NCI-H82 treated with DMSO at 0.1 percent for 48 hours (cell line): ENCODE measurements at regions not wholly inside any gene's neighbourhood (a gene's known extent, or its start where the extent isn't known, plus 50 kb on each side); places are given as distances from the start of the nearest gene placed in this dataset.

ENCODE experiments used
- DNase-seq: peaks from one replicate; lab custom pipeline; 2025; ENCODE audit not compliant: unreplicated experiment; lab: John Stamatoyannopoulos, UW

DNA sequence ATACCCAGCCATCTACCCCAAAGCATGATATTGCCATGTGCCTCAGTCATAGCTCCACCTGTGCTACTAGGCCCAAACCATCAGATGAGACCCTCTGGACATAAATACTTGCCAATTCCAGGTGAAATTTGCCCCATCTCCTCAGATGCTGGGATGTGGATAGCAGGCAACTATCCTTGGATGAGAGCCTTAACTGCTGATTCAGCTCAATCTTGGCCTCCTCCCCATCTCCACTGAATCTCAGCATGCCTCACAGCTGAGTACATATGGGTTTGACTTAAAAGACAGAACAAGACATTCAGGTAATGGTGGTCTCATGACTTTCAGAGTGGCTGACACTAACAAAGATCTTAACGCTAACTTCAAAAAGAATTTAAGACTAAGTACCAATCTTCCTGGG, 50.8 kb upstream of the KLHL13 start:
- DNase-seq = no peak

DNA sequence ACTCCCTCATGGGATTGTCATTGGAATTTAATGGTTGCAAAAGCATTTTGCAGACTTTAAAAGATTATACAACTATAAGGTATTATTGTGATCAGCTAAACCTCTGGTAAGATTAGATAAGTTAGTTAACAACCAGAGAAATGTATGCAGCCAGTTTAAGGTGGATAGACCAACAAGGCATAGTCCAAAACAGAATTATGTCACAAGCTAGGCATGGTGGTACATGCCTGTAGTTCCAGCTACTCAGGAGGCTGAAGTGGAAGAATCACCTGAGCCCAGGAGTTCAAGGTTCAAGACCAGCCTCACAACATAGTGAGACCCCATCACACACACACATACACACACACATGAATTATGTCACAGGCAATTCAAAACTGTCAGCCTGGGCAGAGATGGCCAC, 54.7 kb upstream of the KLHL13 start:
- no peak for DNase-seq

DNA sequence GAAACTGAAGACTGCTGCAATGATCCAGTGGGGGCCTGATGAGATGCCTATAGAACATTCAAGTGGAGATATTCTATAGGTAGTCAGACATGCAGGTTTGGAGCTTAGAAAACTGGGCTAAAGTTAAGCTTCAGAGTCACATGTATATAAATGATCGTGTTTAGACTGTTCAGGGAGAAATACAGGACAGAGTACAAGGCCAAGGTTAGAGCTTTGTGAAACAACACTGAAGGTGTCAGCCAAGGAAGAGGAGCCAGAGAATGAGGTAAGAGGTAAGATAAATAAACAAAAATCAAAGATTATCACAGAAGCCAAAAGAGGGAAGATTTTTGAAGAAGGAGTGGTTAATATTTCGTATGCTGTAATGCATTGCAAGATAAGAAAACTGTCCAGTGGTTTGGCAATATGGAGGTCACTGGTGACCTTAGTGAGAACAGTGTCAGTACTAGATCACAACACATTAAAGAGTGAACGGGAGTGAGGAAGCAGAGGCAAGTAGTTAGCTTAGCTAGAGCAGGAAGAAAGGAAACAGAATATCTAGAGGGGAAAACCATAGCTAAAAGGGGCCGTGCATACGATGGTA, 58.0 kb upstream of the KLHL13 start:
- no peak for DNase-seq

DNA sequence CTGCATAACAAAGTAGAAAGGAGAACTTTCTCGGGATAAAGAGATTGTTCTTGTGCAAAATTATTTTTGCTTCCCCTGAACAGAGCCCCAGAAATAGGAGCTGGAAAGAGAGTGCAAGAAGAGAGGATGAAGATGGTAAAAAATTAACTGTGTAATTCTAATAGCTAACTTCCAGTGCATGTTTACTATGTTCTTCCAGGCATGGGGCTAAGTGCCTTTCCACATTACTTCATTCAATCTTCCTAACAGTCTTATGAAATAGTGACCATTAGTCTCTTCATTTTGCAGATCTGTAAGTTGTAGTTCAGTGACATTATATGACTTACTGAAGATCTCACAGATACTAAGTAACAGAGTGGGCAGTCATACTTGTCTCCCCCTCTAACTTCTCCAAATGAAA, 61.1 kb upstream of the KLHL13 start:
- no peak for DNase-seq

DNA sequence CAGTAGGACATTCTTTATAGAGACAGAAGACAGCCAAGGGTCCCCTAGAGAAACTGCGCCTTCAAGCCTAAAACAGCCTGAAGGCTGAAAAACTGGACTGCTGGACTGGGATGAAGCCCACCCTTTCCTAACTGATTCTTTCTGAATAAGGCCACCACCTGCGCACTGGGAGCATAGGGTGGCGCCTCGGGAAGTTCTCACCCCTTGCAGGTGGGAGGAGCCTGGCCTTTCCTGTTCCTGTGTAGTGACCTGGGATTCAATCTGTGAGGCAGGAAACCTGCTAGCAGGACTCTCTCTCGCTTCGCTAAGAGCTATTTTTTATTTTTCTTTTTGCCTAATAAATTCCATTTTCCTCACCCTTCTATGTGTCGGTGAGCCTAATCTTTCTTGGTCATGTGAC, 61.8 kb upstream of the KLHL13 start:
- no peak for DNase-seq

DNA sequence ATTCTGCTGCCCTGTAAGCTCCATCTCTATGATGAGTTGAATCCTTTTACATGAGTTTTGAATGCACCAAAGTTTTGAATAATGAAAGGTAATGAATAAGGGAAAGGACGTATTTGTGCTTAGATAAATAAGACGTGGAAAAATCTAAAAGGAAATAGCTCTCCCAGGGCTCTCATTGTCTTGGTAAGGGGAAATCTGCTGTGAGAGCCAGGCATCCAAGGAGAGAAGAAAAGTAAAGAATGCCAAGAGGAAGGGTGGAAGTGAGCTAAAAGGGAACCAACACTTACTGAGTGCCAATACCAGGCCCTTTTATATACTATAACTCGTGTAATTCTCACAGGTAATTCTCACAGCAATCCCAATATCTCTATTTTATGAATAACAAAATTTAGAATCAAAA, 62.6 kb upstream of the KLHL13 start:
- no peak for DNase-seq

DNA sequence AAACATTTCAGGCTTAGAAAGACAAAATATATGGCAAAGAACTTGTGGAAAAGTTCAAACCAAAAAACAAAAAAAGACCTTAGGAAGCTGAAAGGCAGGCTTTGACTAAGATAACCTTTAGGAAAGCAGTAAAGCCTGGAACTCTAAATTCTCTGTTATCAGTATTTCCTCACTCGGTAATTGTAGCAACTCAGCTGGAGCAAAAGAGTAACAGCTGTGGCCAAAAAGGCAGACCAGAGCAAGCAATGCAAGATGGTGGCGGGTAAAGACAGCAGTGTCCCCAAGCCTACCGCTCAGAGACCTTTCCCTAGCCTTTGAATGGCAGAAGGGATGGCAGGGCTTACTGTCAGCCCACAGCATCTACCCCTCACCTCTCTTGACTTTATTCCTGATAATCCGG, 63.1 kb upstream of the KLHL13 start:
- DNase-seq = no peak

DNA sequence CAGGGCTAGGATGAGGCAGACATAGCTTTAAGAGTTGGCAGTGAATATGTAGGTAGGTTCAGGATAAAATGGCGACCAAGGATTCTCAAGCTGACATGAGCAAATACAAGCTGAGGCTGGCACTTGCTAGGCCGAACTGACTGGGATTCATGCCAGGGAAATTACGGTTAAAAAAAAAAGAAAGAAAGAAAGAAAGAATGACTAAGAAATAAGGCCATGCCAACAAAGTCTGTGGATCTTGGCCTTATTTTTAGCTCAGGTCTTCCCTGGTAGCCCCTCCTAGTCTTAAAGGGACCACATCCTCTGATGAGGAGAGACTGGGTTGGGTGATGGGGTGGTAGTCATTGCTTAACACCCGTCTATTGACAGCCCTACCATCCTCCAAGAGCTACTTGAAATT, 64.4 kb upstream of the KLHL13 start:
- DNase-seq = no peak

DNA sequence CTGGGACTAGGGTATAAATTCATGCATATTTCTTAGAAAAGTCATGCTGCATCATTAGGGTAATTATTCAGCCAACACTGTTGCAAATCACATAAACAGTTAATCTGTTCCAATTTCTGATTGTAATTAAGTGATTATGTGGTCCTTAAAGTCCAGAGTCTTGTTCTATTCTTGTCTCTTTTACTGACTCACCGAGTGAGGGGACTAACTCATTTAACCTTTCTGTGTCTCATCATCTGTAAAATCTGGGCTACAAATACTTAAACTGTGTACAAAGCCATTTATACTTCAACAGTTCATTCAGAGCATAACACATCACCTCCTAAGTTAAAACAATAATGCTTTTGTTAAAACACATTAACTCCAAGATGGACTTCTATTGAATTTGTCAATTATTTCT, 65.4 kb upstream of the KLHL13 start:
- no peak for DNase-seq

DNA sequence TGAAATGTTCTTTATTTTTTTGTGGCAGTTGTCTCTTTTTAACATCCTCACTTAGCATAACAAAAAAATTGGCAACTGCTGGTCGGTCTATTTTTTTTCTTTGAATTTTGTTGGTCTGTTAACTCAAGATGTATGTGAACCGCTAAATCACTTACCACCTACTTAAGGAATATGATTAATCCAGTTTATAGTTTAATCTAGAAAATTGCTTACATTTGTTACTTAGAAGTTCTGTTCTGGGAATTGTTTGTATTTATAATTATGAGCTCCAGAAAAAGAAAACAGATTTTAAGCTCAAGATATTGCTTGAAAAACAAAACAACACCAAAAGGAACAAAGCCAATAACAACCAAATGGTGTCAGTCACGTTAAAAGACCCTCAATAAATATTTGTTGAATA, 66.1 kb upstream of the KLHL13 start:
- DNase-seq = no peak

DNA sequence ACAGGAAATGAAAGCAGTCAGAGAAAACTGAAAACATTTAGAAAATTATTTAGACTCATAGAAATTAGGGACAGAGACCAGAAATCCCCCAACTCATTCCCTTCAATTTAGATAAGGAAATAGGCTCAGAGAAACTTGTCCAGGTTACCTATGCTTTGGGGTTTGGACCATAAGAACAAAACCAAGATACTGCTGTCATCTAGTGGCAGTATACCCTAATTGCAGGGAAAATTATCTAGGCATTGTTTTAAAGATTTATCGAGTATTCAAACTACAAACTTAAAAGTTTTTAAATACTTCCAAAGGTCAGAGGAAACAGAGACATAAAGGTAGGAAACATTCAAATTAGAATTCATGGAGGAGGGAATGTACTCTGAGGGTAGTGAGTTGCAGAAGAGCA, 67.0 kb upstream of the KLHL13 start:
- no peak for DNase-seq

DNA sequence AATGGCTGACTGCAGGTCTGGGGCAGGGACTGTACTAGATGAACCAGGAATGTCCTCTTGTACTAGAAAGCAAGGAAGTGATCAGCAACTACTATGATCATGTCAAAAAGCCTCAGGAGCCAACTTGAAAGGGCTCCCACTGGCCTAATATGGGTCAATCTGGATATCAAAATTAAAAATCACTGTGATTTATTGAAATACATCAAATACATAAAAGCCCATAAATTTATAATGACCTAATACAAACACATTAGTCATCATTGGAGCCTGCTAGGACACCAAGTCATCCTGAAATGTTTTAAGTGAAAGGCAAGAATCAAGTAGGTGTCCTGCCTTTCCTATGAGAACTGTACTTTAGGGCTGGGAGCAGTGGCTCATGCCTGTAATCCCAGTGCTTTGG, 70.5 kb upstream of the KLHL13 start:
- no peak for DNase-seq

DNA sequence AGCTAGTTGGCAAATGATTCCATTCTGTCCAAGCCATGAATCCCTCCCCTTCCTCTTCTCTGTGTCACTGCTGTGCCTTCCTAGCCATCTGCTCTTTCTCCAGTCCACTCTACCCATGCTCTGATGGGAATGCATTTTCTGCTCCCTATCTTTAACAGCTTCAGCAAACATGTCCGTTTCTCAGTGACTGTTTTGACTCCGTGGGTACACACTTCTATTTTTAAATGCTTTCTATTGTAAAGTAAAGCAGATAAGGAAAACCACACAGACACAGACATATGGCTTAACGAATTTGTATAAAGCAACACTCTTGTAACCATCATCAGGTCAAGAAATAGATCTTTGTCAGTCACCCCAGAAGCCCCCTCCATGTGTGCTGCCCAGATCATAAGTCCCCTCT, 72.4 kb upstream of the KLHL13 start:
- DNase-seq = peak; percentile 26

DNA sequence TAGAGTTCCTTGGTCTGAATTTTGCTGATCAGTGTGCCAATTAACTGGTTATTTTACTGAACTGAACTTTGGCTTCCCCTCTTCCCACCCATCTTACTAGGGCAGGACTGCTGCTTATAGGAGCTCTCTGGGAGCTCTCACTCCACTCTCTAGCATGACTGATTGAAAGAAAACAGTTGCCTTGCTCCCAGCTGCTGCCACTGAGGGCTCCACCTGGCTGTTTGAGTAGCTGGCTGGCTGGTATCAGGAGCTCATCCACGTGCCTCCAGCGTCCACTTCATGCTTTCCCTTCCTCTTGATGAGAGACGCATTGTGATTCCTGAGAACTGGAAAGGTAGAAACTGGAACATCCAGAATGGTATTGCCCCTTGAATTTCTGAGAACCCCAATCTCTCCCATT, 73.0 kb upstream of the KLHL13 start:
- peak; percentile 5 for DNase-seq

DNA sequence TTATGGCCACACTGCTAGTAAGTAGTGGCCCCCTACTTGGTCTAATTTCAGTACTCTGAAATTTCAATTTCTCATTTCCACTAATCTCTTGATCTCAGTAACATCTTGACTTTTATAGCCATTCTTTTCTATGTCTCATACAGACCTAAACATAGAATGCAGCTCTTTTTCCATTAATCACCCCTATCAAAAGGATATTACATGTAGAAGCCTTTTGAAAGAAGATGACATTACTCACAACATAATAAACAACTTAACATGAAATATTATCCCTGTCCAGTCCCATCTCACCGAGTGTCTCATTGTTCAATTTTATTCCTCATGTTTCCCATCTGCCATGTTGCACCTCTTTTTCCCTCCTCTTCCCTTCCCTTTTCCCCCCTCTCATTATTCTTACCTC, 81.1 kb upstream of the KLHL13 start:
- no peak for DNase-seq

DNA sequence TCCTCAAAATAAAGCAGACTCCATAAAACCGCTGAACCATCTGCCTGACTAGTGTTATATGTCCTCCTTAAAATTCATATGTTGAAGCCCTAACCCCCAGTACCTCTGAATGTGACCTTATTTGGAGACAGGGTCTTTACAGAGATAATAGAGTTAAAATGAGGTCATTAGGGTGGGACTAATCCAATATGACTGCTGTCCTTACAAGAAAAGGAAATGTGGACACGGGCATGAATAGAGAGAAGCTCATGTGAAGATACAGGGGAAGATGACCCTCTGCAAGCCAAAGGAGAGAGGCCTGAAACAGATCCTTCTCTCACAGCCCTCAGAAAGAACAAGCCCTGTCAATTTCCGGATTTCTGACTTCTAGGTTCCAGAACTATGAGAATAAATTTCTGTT, 82.0 kb upstream of the KLHL13 start:
- peak; percentile 78 for DNase-seq

DNA sequence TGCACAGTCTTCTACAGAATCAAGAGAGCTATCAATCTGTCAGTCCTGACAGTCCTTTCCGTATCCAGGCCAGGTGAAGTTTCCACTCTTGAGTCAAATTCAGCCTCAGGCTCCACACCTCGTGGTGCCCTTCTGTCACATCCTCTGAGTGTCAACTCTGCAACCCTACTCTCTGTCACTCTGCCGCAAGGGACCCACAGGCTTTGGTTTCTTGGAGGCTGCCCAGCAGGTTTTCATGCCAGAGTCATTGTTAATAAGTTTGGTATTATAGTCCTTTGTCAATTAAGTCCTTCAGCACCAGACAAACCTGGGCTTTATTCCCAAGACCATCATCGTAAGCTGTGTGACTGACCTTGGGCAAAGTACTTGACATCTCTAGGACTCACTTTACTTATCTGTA, 83.4 kb upstream of the KLHL13 start:
- DNase-seq = peak; percentile 70

DNA sequence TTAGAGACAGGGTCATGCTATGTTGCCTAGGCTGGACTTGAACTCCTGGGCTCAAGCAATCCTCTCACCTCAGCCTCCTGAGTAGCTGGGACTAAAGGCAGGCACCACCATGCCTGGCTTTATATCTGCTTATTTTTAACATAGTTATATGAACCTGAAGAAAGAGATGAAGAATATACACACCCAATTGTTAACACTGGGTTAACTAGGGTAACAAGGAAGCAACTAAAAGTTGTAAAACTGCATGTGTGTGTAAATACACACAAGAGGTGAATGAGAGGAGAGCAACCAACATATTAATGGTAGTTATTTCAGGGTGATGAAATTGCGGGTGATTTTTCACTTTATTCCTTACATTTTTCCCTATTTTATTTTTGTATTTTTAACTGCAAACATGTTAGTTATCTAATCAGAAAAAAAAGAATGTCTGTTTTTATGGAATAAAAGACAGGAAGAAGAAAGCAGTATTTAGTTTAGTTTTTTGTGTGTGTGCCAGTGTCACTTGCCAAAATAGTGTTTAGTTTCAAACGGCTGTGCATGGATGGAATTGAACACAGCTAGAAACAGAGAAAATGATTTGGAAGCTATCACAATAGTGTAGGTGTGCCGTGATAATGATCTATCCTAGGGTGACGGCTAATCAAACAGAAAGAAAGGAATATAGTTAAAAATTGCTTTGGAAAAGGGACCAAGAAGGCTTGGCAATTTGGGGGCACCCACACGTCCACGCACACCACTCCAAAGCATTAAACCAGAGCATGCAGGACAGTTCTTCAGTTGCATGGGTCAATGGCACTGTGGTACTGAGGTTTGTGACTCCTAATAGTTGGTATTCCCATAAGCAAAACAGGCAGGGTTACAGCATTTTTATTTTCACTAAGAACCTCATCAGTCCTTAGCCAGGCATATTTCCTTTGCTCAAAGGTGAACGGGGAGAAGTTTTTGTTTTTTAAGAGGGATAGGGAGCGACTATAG, 89.1 kb upstream of the KLHL13 start:
- no peak for DNase-seq

DNA sequence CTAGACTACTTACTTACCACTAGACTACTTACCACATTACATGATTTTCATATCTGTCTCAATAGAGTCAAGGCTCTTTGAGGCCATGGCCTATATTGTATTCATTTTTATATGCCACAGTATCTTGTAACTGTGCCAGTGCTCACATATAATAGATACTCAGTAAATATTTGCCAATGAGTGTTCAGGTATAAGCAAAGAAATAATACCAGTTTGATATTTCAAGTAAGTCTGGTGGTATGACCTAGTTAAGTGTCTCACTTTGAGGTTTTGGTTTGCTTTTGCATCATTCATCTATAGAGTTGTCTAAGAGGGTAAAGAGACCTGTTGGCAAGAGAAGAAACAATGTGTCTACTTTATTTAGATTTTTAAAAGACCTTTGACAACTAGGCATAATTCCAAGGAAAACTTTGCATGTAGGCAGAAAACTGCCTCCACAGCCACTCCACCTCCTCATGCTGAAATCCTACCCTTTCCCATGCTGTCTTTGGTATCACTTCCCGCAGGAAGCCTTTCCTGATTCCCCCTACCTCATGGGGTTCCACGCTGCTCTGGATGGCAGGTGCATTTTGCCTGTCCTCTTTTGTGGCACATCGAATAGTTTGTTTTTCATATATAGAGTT, 91.3 kb upstream of the KLHL13 start:
- no peak for DNase-seq

DNA sequence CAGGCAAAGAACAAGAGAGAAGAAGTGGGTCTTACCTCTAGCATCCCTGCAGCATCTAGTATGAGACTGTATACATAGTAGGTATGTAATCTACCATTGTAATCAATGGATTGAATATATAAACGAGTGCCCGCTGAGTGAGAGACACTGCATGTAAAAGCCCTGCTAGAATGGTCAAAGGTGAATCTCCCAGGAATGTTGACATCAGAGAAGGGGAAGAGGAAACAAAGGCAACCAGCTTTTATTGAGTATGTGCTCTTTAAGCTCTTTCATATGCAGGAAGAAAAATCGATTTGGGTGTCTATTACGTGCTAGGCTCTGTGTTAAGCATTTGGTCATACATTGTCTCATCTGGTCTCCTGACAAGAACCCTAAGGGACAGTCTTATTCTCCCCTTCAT, 91.9 kb upstream of the KLHL13 start:
- DNase-seq = no peak

DNA sequence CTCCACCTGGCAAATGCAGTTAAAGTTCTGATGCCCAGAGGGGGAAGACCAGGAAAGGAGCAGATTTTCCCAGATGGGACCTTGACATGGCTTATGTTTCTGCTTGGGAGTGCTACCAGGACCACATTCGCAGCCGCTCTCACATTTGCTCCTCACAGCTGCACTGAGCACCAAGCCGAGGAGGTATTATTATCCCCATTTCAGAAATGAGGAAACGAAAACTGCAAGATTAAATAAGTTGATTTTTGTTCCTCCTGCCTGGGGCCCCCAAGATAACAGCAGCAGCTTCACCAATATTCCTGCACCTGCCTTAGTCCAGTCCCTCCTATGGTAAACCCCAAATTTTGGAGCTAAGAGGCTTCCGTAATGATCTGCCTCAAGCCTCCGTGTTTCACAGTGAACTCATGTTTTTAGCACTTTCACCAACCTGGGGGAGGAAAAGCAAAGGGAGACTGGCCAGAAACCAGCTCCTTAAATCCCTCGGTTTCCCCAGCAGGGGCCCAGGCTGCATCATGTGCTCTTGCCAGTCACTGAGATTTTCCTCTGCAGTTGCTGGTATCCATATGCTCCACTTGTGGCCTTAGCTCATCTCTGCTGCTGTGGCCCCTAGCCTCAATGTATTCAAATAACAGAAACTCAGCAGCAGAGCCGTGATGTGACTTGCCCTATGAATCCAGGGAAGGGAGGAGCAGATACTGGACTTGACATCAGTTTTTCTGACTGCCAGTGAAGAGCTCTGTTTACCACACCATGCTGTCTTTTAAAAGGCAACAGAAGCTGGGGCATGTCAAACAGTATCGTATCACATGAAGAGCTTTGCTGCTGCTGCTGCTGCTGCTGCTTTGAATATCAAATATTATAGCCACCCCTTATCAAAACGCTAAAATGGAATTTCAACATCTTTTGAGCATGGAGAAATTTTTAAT, 95.5 kb upstream of the KLHL13 start:
- no peak for DNase-seq
